ENCODE measurements at regions not wholly inside any gene's neighbourhood (a gene's known extent, or its start where the extent isn't known, plus 50 kb on each side); places are given as distances from the start of the nearest gene placed in this dataset.

DNA sequence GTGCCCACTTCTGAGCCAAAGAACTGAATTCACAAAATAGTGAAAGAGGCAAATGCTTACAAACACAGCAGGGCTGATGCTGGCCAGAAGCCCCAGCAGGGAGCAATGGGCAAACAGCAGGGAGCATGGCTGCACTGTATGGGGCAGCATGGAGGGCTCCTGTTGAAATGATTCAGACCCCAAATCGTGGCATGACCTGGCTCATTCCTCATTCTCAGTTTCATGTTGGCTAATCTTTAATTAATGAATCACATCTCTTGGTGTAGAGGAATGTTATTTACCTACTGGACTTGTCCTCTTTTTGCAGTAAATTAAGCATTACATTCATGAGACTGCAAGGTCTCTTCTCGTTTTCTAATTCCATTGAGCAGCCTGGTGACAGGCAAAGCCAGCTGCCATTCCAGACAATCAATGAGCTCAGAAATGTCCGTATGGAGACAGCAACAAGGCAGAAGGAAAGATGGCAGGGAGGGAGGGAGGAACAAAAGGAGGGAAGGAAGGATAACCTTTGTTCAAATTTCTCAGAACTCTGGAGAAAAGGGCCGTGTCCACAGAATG is 84.9 kb upstream of the ST8SIA3 start:
- no peak overlapping the region for H3K27ac ChIP-seq (ENCODE audit: insufficient read depth, low read length)

DNA sequence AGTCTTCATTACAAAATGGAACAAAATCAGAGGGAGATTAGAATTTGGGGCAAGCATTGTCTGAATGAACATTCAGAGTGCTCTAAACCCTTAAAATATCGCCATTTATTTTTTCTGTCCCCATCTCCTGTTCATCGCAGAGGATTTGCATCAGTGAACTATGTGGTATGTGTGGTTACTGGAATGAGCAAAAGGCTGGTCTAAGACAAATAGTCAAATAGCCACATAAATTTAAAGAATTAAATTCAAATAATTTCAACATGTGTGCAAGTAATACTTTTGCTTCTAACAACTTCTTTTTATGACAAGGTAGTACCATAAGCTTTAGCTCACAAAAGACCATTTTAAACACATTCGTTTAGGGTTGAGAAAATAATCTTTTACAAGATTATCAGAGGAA is 82.6 kb upstream of the ST8SIA3 start:
- no peaks in the 10 kb centered on the region for H3K27me3 ChIP-seq (ENCODE audit: control insufficient read depth, insufficient read depth, low read length)
- no peaks in the 10 kb centered on the region for H3K79me2 ChIP-seq (ENCODE audit: control insufficient read depth, insufficient read depth, low read length)
- DNase-seq (ENCODE audit: low read depth in 2 of 2) = no peak

More for the DNA sequence above, 84.9 kb upstream of the ST8SIA3 start:
- no peaks in the 10 kb centered on the region for H3K9me3 ChIP-seq (ENCODE audit: control insufficient read depth, insufficient read depth, low read depth, low read length)
- no peak for DNase-seq (ENCODE audit: low read depth in 2 of 2)
- H4K20me1 ChIP-seq (ENCODE audit: control insufficient read depth, extremely low read depth, insufficient read depth, low read length) = no peaks in the 10 kb centered on the region
- H3K4me3 ChIP-seq (replicated peaks in 1 of 4; ENCODE audit: control extremely low read depth in 1 of 4, insufficient read depth in 1 of 4, low read depth in 3 of 4, low read length in 4 of 4) = no peak overlapping the region
- no peak overlapping the region for H3K9ac ChIP-seq (ENCODE audit: insufficient read depth, low read length)
- H3K36me3 ChIP-seq (ENCODE audit: control insufficient read depth, insufficient read depth, low read length) = no peaks in the 10 kb centered on the region
- H3K79me2 ChIP-seq (ENCODE audit: control insufficient read depth, insufficient read depth, low read length) = no peaks in the 10 kb centered on the region
- H3K4me2 ChIP-seq (ENCODE audit: extremely low read depth, insufficient read depth, low read length) = no peak overlapping the region
- H2AFZ ChIP-seq (ENCODE audit: low read length) = no peak overlapping the region
- H3K4me1 ChIP-seq (ENCODE audit: control insufficient read depth, extremely low read depth, insufficient read depth, low read length) = no peaks in the 10 kb centered on the region
- H3K27me3 ChIP-seq (ENCODE audit: control insufficient read depth, insufficient read depth, low read length) = no peaks in the 10 kb centered on the region
- TF ChIP-seq, protein P1, sequence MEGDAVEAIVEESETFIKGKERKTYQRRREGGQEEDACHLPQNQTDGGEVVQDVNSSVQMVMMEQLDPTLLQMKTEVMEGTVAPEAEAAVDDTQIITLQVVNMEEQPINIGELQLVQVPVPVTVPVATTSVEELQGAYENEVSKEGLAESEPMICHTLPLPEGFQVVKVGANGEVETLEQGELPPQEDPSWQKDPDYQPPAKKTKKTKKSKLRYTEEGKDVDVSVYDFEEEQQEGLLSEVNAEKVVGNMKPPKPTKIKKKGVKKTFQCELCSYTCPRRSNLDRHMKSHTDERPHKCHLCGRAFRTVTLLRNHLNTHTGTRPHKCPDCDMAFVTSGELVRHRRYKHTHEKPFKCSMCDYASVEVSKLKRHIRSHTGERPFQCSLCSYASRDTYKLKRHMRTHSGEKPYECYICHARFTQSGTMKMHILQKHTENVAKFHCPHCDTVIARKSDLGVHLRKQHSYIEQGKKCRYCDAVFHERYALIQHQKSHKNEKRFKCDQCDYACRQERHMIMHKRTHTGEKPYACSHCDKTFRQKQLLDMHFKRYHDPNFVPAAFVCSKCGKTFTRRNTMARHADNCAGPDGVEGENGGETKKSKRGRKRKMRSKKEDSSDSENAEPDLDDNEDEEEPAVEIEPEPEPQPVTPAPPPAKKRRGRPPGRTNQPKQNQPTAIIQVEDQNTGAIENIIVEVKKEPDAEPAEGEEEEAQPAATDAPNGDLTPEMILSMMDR (conservative IDR thresholded peaks at IDR 0.05 in 1 of 2, IDR thresholded peaks at IDR 0.05 in 1 of 2; ENCODE audit: low read depth in 1 of 2, low read length in 2 of 2) = no peak
- TF ChIP-seq EZH2 (IDR thresholded peaks at IDR 0.05; ENCODE audit: low read length, missing control alignments) = no peak

DNA sequence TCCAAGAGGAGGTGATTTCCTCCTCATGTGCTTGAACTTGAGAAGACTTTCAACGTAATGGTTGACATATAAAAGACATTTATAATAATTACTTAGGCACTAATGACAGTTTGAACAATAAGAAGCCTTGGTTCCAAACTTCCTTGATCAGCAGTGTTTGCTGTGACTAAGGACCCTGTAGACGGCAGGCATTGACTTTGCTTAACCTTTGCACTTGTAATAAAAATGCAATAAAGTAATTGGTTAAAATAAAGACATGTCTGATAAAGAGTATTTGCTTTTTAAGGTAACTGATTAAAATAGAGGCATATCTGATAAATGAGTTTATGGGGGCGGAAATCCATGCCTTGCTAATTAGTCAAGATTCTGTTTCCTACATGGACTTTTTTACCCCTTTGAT is 82.2 kb upstream of the ST8SIA3 start:
- Histone ChIP-seq H4K20me1 (ENCODE audit: control insufficient read depth, extremely low read depth, insufficient read depth, low read length) (no peaks in the 10 kb centered on the region), H3K4me2 (ENCODE audit: extremely low read depth, insufficient read depth, low read length) (no peak overlapping the region), H3K9me3 (ENCODE audit: control insufficient read depth, insufficient read depth, low read depth, low read length) (no peaks in the 10 kb centered on the region), H3K27me3 (ENCODE audit: control insufficient read depth, insufficient read depth, low read length) (no peaks in the 10 kb centered on the region), H3K9ac (ENCODE audit: insufficient read depth, low read length) (no peak overlapping the region), H3K4me3 (replicated peaks in 1 of 4; ENCODE audit: control extremely low read depth in 1 of 4, insufficient read depth in 1 of 4, low read depth in 3 of 4, low read length in 4 of 4) (no peak overlapping the region), H2AFZ (ENCODE audit: low read length) (no peak overlapping the region), H3K36me3 (ENCODE audit: control insufficient read depth, insufficient read depth, low read length) (no peaks in the 10 kb centered on the region), H3K79me2 (ENCODE audit: control insufficient read depth, insufficient read depth, low read length) (no peaks in the 10 kb centered on the region), H3K27ac (ENCODE audit: insufficient read depth, low read length) (no peak overlapping the region), H3K4me1 (ENCODE audit: control insufficient read depth, extremely low read depth, insufficient read depth, low read length) (no peaks in the 10 kb centered on the region)
- DNase-seq (ENCODE audit: low read depth in 2 of 2) = no peak
- TF ChIP-seq, protein P1 (conservative IDR thresholded peaks at IDR 0.05 in 1 of 2, IDR thresholded peaks at IDR 0.05 in 1 of 2; ENCODE audit: low read depth in 1 of 2, low read length in 2 of 2) = no peak
- no peak for TF ChIP-seq EZH2 (IDR thresholded peaks at IDR 0.05; ENCODE audit: low read length, missing control alignments)

More for the DNA sequence above, 82.6 kb upstream of the ST8SIA3 start:
- no peak overlapping the region for H3K27ac ChIP-seq (ENCODE audit: insufficient read depth, low read length)
- H3K36me3 ChIP-seq (ENCODE audit: control insufficient read depth, insufficient read depth, low read length) = no peaks in the 10 kb centered on the region
- H2AFZ ChIP-seq (ENCODE audit: low read length) = no peak overlapping the region
- no peak overlapping the region for H3K9ac ChIP-seq (ENCODE audit: insufficient read depth, low read length)
- no peak overlapping the region for H3K4me2 ChIP-seq (ENCODE audit: extremely low read depth, insufficient read depth, low read length)
- H4K20me1 ChIP-seq (ENCODE audit: control insufficient read depth, extremely low read depth, insufficient read depth, low read length) = no peaks in the 10 kb centered on the region
- no peaks in the 10 kb centered on the region for H3K4me1 ChIP-seq (ENCODE audit: control insufficient read depth, extremely low read depth, insufficient read depth, low read length)
- no peak overlapping the region for H3K4me3 ChIP-seq (replicated peaks in 1 of 4; ENCODE audit: control extremely low read depth in 1 of 4, insufficient read depth in 1 of 4, low read depth in 3 of 4, low read length in 4 of 4)
- TF ChIP-seq, protein P1 (conservative IDR thresholded peaks at IDR 0.05 in 1 of 2, IDR thresholded peaks at IDR 0.05 in 1 of 2; ENCODE audit: low read depth in 1 of 2, low read length in 2 of 2) = no peak
- no peak for TF ChIP-seq EZH2 (IDR thresholded peaks at IDR 0.05; ENCODE audit: low read length, missing control alignments)
- H3K9me3 ChIP-seq (ENCODE audit: control insufficient read depth, insufficient read depth, low read depth, low read length) = no peaks in the 10 kb centered on the region
